ENCODE measurements at regions not wholly inside any gene's neighbourhood (a gene's known extent, or its start where the extent isn't known, plus 50 kb on each side); places are given as distances from the start of the nearest gene placed in this dataset.

GRCh38 chr1:30516485-30516858, 206.9 kb downstream of the MATN1 start:
- peaks cover 7% of the 10 kb centered on the region for H3K27me3 ChIP-seq (ENCODE audit: control insufficient read depth, insufficient read depth, low read length)
- H3K27ac ChIP-seq (ENCODE audit: low read length), result no peak overlapping the region
- WGBS (ENCODE audit: insufficient coverage), result 82% methylated on average over 1 of the region's 4 CpGs
- no peaks in the 10 kb centered on the region for H3K36me3 ChIP-seq (ENCODE audit: control insufficient read depth, insufficient read depth, low read length)
- H3K4me1 ChIP-seq (ENCODE audit: control insufficient read depth, insufficient read depth, low read length), result no peaks in the 10 kb centered on the region
- DNase-seq, result no peak
- H3K9me3 ChIP-seq (replicated peaks; ENCODE audit: control insufficient read depth, low read depth, low read length), result no peaks in the 10 kb centered on the region
- H3K4me3 ChIP-seq (ENCODE audit: low read length), result no peak overlapping the region

GRCh38 chr1:30515755-30516484, 207.5 kb downstream of the MATN1 start:
- WGBS (ENCODE audit: insufficient coverage), result 70% methylated on average over 6 of the region's 10 CpGs
- H3K27me3 ChIP-seq (ENCODE audit: control insufficient read depth, insufficient read depth, low read length), result peaks cover 6% of the 10 kb centered on the region
- no peak for DNase-seq
- H3K27ac ChIP-seq (ENCODE audit: low read length), result no peak overlapping the region
- no peaks in the 10 kb centered on the region for H3K4me1 ChIP-seq (ENCODE audit: control insufficient read depth, insufficient read depth, low read length)
- H3K36me3 ChIP-seq (ENCODE audit: control insufficient read depth, insufficient read depth, low read length), result no peaks in the 10 kb centered on the region
- no peak overlapping the region for H3K4me3 ChIP-seq (ENCODE audit: low read length)
- no peaks in the 10 kb centered on the region for H3K9me3 ChIP-seq (replicated peaks; ENCODE audit: control insufficient read depth, low read depth, low read length)

GRCh38 chr1:30514945-30515344, 208.4 kb downstream of the MATN1 start:
- Histone ChIP-seq H3K4me1 (ENCODE audit: control insufficient read depth, insufficient read depth, low read length) (no peaks in the 10 kb centered on the region), H3K27ac (ENCODE audit: low read length) (no peak overlapping the region), H3K4me3 (ENCODE audit: low read length) (no peak overlapping the region), H3K27me3 (ENCODE audit: control insufficient read depth, insufficient read depth, low read length) (peaks cover 4% of the 10 kb centered on the region), H3K36me3 (ENCODE audit: control insufficient read depth, insufficient read depth, low read length) (no peaks in the 10 kb centered on the region), H3K9me3 (replicated peaks; ENCODE audit: control insufficient read depth, low read depth, low read length) (no peaks in the 10 kb centered on the region)
- no peak for DNase-seq
- whole genome bisulfite sequencing (ENCODE audit: insufficient coverage), result 46% methylated on average over 3 of the region's 3 CpGs

GRCh38 chr1:30514137-30514654, 209.2 kb downstream of the MATN1 start:
- H3K36me3 ChIP-seq (ENCODE audit: control insufficient read depth, insufficient read depth, low read length), result no peaks in the 10 kb centered on the region
- no peaks in the 10 kb centered on the region for H3K9me3 ChIP-seq (replicated peaks; ENCODE audit: control insufficient read depth, low read depth, low read length)
- DNase-seq, result no peak
- H3K4me1 ChIP-seq (ENCODE audit: control insufficient read depth, insufficient read depth, low read length), result no peaks in the 10 kb centered on the region
- no peak overlapping the region for H3K27ac ChIP-seq (ENCODE audit: low read length)
- 55% methylated on average over 2 of the region's 6 CpGs for WGBS (ENCODE audit: insufficient coverage)
- peaks cover 7% of the 10 kb centered on the region for H3K27me3 ChIP-seq (ENCODE audit: control insufficient read depth, insufficient read depth, low read length)
- H3K4me3 ChIP-seq (ENCODE audit: low read length), result no peak overlapping the region

- no peak overlapping the region for H3K4me3 ChIP-seq (ENCODE audit: low read length)
- H3K27ac ChIP-seq (ENCODE audit: low read length), result no peak overlapping the region
- no peaks in the 10 kb centered on the region for H3K36me3 ChIP-seq (ENCODE audit: control insufficient read depth, insufficient read depth, low read length)
- H3K27me3 ChIP-seq (ENCODE audit: control insufficient read depth, insufficient read depth, low read length), result peaks cover 8% of the 10 kb centered on the region
- no peak for DNase-seq
- H3K9me3 ChIP-seq (replicated peaks; ENCODE audit: control insufficient read depth, low read depth, low read length), result no peaks in the 10 kb centered on the region
- no peaks in the 10 kb centered on the region for H3K4me1 ChIP-seq (ENCODE audit: control insufficient read depth, insufficient read depth, low read length)
- WGBS (ENCODE audit: insufficient coverage), result 57% methylated on average over 9 of the region's 12 CpGs
Observed at GRCh38 chr1:30513396-30514136, 209.8 kb downstream of the MATN1 start.

- no peaks in the 10 kb centered on the region for H3K9me3 ChIP-seq (replicated peaks; ENCODE audit: control insufficient read depth, low read depth, low read length)
- 81% methylated on average over 5 of the region's 9 CpGs for WGBS (ENCODE audit: insufficient coverage)
Observed at GRCh38 chr1:30512914-30513265, 210.5 kb downstream of the MATN1 start.

GRCh38 chr1:30511991-30512913, 211.1 kb downstream of the MATN1 start:
- Histone ChIP-seq H3K9me3 (replicated peaks; ENCODE audit: control insufficient read depth, low read depth, low read length) (no peaks in the 10 kb centered on the region), H3K4me3 (ENCODE audit: low read length) (no peak overlapping the region), H3K27me3 (ENCODE audit: control insufficient read depth, insufficient read depth, low read length) (peaks cover 8% of the 10 kb centered on the region), H3K27ac (ENCODE audit: low read length) (no peak overlapping the region), H3K4me1 (ENCODE audit: control insufficient read depth, insufficient read depth, low read length) (no peaks in the 10 kb centered on the region), H3K36me3 (ENCODE audit: control insufficient read depth, insufficient read depth, low read length) (no peaks in the 10 kb centered on the region)
- no peak for DNase-seq
- 24% methylated on average over 10 of the region's 18 CpGs for WGBS (ENCODE audit: insufficient coverage)

More at GRCh38 chr1:30512914-30513265, 210.5 kb downstream of the MATN1 start:
- H3K27ac ChIP-seq (ENCODE audit: low read length), result no peak overlapping the region
- H3K4me3 ChIP-seq (ENCODE audit: low read length), result no peak overlapping the region
- H3K27me3 ChIP-seq (ENCODE audit: control insufficient read depth, insufficient read depth, low read length), result peaks cover 8% of the 10 kb centered on the region
- no peak for DNase-seq
- no peaks in the 10 kb centered on the region for H3K4me1 ChIP-seq (ENCODE audit: control insufficient read depth, insufficient read depth, low read length)
- H3K36me3 ChIP-seq (ENCODE audit: control insufficient read depth, insufficient read depth, low read length), result no peaks in the 10 kb centered on the region

GRCh38 chr1:30511563-30511962, 211.8 kb downstream of the MATN1 start:
- H3K9me3 ChIP-seq (replicated peaks; ENCODE audit: control insufficient read depth, low read depth, low read length), result no peaks in the 10 kb centered on the region
- no peaks in the 10 kb centered on the region for H3K4me1 ChIP-seq (ENCODE audit: control insufficient read depth, insufficient read depth, low read length)
- peaks cover 8% of the 10 kb centered on the region for H3K27me3 ChIP-seq (ENCODE audit: control insufficient read depth, insufficient read depth, low read length)
- no peak for DNase-seq
- no peak overlapping the region for H3K27ac ChIP-seq (ENCODE audit: low read length)
- no peak overlapping the region for H3K4me3 ChIP-seq (ENCODE audit: low read length)
- no peaks in the 10 kb centered on the region for H3K36me3 ChIP-seq (ENCODE audit: control insufficient read depth, insufficient read depth, low read length)
- WGBS (ENCODE audit: insufficient coverage), result 75% methylated on average over 5 of the region's 6 CpGs

- no peak for DNase-seq
- H3K4me3 ChIP-seq (ENCODE audit: low read length), result no peak overlapping the region
- no peaks in the 10 kb centered on the region for H3K36me3 ChIP-seq (ENCODE audit: control insufficient read depth, insufficient read depth, low read length)
- no peak overlapping the region for H3K27ac ChIP-seq (ENCODE audit: low read length)
- 82% methylated on average over 4 of the region's 5 CpGs for WGBS (ENCODE audit: insufficient coverage)
- H3K9me3 ChIP-seq (replicated peaks; ENCODE audit: control insufficient read depth, low read depth, low read length), result no peaks in the 10 kb centered on the region
- H3K4me1 ChIP-seq (ENCODE audit: control insufficient read depth, insufficient read depth, low read length), result no peaks in the 10 kb centered on the region
- peaks cover 8% of the 10 kb centered on the region for H3K27me3 ChIP-seq (ENCODE audit: control insufficient read depth, insufficient read depth, low read length)
Observed at GRCh38 chr1:30511106-30511505, 212.3 kb downstream of the MATN1 start.

GRCh38 chr1:30509670-30510069, 213.7 kb downstream of the MATN1 start:
- no peak for DNase-seq
- no CpG with 5 or more reads among the region's 1 CpG for WGBS (ENCODE audit: insufficient coverage)
- H3K4me1 ChIP-seq (ENCODE audit: control insufficient read depth, insufficient read depth, low read length), result no peaks in the 10 kb centered on the region
- no peak overlapping the region for H3K27ac ChIP-seq (ENCODE audit: low read length)
- H3K36me3 ChIP-seq (ENCODE audit: control insufficient read depth, insufficient read depth, low read length), result no peaks in the 10 kb centered on the region
- peaks cover 8% of the 10 kb centered on the region for H3K27me3 ChIP-seq (ENCODE audit: control insufficient read depth, insufficient read depth, low read length)
- H3K4me3 ChIP-seq (ENCODE audit: low read length), result no peak overlapping the region
- H3K9me3 ChIP-seq (replicated peaks; ENCODE audit: control insufficient read depth, low read depth, low read length), result no peaks in the 10 kb centered on the region
